Peyer's patch (tissue), 4 donors: ENCODE measurements at regions not wholly inside any gene's neighbourhood (a gene's known extent, or its start where the extent isn't known, plus 50 kb on each side); places are given as distances from the start of the nearest gene placed in this dataset.

ENCODE experiments used
- POLR2A ChIP-seq, 2 donors: fragments of 450-650 bp; IDR thresholded peaks; one replicate each; pipeline ENCODE4 v1.5.1; 2017; ENCODE audit warnings: antibody characterized with exemption in 2 of 2, mild to moderate bottlenecking in 2 of 2, moderate library complexity in 2 of 2
- TF ChIP-seq, protein P1 (sequence below), 6 experiments: fragments of 450-650 bp in 4 of 6; fragments of 200-600 bp in 2 of 6; sonication (generic) in 1 of 6; IDR thresholded peaks; one replicate each; pipeline ENCODE4 v1.5.1; 2017 to 2019; ENCODE audit warnings: antibody characterized with exemption in 6 of 6, mild to moderate bottlenecking in 3 of 6, moderate library complexity in 1 of 6

DNA sequence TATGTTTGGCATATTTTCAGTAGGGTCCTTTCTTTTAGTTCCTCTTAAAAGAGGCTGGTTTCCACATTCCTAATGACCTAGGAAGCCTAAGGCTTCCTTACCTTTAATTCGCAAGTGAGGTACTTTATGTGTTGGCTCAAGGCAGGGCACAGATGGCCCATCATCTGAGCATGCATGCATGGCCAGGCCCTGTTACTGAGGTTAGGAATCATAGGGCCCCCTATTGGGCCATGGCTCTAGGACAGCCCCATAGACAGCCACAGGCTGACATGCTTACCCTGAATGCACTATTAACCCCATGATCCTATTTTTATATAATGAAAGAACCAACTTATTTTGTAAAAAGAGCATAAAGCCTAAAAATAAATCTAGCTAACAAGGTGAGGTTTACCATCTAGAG, 271.4 kb downstream of the ELAVL2 start:
- TF ChIP-seq, protein P1, sequence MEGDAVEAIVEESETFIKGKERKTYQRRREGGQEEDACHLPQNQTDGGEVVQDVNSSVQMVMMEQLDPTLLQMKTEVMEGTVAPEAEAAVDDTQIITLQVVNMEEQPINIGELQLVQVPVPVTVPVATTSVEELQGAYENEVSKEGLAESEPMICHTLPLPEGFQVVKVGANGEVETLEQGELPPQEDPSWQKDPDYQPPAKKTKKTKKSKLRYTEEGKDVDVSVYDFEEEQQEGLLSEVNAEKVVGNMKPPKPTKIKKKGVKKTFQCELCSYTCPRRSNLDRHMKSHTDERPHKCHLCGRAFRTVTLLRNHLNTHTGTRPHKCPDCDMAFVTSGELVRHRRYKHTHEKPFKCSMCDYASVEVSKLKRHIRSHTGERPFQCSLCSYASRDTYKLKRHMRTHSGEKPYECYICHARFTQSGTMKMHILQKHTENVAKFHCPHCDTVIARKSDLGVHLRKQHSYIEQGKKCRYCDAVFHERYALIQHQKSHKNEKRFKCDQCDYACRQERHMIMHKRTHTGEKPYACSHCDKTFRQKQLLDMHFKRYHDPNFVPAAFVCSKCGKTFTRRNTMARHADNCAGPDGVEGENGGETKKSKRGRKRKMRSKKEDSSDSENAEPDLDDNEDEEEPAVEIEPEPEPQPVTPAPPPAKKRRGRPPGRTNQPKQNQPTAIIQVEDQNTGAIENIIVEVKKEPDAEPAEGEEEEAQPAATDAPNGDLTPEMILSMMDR (IDR thresholded peaks at IDR 0.05) = no peak
- no peak for TF ChIP-seq POLR2A (IDR thresholded peaks at IDR 0.05)
